GM19452 (cell line): ENCODE measurements at regions not wholly inside any gene's neighbourhood (a gene's known extent, or its start where the extent isn't known, plus 50 kb on each side); places are given as distances from the start of the nearest gene placed in this dataset.

Experiments used
- ATAC-seq: cut with Tn5 transposase; IDR thresholded peaks from one replicate; pipeline ENCODE4 v1.9.1; 2021; ENCODE audit not compliant: unreplicated experiment

DNA sequence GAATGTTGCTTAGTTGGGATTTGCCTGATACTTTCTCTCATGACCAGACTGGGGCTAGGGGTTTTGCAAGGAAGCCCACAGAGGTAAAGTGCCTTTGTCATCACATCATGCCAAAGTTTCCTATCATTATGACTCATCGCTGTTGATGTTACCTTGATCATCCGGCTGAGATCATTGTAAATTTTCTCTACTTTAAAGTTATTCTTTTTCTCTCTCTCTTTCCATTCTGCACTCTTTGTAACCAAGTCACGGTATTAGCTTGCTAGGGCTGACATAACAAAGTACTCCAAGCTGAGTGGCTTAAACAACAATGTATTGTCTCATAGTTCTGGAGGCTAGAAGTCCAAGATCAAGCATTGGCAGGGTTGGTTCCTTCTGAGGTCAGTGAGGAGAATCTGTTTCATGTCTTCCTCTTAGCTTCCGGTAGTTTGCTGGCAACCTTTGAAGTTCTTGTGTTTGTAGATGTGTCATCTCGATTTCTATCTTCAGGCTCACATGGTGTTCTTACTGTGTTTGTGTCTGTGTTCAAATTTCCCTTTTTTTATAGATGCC, 113.0 kb downstream of the DTHD1 start:
- peak; percentile 53 for ATAC-seq

DNA sequence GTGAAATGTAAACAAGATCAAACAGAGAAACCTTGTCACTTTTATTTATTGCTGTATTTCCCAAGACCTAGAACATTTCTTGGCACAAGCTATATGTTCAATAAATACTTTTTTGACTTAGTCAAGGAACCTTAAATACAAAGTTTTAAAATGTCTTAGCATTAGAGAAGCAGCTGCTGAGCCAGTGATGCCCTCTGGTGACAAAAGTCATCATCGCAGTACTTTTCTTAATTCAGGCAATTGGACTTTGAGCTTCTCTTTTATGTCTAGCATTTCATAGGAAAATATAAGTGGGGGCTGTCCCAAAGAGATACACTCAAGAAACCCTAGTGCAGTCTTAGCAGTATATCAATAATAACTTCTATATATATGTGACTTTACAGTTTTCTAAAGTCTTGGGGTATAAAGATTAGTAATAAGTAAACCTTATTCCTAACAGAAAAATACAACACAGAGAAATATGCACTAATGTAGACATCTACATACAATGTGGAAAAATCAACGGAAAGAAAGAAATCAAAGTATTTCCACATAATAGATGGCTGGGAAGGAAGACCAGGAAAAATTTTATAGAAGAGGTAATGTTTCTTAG, 118.4 kb downstream of the DTHD1 start:
- no peak for ATAC-seq

DNA sequence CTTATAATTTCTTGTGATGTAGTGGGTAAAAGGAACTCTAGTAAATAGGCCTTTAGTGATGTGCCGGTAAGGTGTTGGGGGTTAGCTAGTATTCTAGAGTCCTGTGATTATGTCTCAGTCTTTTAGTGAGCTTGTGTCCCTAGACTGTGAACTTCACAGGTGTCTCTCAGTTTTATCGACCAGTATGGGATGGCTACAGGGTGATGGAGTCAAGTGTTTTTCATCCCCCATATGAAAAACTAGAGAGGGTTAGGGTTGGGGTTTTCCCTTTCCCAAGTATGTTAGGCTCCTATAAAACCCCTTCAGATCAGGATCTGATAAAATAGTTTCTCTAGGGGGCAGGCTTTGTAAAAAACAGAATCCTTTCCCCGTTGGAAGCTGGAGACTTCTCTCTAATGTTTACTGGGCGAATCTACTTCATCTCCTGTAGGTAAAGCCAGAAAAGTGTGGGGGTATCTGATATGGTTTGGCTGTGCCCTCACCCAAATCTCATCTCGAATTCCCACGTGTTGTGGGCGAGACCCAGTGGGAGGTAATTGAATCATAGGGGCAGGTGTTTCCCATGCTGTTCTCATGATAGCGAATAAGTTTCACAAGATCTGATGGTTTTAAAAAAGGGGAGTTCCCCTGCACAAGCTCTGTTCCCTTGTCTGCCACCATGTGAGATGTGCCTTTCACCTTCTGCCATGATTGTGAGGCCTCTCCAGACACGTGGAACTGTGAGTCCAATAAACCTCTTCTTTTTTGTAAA, 120.8 kb downstream of the DTHD1 start:
- ATAC-seq, result no peak

DNA sequence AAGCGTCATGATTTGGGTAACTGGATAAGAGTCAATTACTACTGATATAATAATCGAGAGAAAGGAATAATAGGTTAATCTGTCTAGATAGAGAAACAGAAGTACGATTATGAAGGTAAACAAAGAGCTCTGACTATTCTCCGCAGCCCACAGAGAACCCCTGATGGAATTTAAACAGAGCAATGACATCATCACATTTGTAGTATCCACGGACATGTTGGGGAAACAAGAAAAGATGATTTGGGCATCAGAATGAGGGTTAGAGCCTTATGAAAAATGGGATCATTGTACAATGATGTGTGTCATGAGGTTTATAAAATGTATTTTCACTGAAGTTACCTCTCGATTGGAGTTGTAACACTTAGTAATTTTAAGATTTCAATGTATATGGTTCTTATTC, 129.9 kb downstream of the DTHD1 start:
- ATAC-seq, result no peak

DNA sequence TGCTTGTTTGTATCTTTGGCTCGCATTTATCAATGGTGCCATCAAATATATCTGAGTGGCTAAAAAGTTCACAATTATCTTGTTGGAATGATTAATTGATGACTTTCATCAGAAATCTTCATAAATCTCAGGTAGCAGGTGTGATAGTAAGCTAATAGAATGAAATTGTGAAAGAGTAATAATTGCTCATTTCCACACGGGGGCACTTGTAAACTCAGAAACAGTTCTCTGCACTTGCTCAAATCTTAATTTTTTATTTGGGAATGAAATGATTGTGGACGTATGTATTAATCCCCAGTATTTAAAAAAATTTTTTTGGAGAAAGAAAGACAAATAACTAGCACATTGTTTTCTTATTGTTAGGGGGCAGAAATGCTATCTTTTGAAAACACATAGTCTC, 132.8 kb downstream of the DTHD1 start:
- ATAC-seq, result no peak

DNA sequence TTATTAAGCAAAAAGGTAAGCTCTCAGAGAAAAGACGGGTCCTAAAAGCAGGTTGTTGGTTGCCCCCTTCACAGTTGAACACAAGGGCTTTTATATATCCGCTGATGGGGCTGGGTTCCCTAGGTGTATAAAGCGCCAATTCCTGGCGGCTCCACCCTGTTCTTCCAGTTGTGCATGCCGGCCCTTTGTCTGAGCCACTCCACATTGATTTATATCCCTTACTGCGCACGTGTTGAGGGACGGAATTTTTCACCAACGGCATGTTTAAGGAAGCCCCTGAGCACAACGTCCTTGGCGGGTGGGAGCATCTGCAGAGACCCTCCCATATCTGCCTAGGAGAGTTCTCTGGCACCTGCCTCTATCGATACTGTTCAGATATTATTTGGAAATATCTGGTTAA, 135.7 kb downstream of the DTHD1 start:
- no peak for ATAC-seq

DNA sequence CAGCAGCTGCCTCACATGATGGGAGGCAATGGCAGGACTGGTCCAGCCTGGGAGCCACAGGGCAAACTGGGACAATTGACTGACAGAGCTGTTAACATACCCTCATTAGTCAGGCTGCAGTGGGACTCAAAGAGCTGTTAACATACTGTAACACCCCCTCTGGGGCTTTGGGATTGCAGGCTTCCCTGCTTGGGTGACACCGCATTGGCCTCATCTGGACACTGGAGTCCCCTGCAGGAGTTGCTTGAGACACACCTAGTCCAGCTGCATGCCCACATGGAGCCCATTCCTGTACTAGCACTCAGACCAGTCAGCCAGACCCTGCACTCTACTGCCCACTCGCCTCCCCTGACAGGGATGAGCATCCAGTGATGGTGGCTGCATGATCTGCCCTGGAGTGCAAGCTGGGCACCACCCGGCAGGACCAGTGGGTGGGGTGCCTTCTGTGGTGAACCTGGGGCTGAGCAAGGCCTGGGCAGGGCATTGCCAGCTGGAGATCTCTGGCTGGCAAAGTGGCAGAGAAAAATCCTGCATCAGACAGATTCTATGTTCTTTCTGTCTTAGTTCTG, 138.8 kb downstream of the DTHD1 start:
- ATAC-seq, result no peak

DNA sequence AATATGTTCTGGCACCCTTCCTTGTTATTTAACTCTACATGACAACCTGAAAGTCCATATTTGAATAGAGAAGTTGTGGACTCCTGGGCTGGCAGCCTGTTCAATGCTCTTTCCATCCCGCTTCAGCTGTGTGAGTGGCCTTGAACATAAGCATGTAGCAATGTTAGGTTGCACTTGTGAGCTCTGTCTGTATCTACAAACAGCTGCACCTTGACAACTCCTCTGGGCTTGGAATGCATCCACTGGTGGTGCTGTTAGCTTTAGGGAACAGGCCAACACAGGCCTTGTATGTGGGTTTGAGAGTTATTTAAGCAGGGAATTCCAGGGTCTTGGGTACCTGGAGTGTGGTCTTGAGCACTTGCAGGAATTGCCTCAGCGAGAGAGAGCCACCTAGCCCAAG, 141.2 kb downstream of the DTHD1 start:
- no peak for ATAC-seq

DNA sequence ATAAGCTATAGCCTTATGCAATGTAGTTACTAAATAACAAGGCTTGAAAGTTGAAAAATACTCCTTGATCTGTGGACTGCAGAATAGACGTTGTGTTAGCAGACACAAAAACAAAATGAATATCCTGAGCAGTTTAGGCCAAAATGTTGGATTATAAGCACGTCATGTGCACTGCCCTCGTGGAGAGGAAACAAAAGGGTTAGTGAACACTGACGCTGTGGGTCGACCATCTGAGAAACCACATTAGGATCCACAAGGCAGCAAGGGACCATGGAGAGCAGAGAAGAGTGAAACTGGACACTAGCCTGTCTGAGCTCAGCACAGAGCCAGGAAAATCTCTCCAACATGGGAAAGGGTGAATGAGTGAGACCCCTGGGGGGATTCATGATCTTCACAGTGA, 145.3 kb downstream of the DTHD1 start:
- ATAC-seq, result no peak

DNA sequence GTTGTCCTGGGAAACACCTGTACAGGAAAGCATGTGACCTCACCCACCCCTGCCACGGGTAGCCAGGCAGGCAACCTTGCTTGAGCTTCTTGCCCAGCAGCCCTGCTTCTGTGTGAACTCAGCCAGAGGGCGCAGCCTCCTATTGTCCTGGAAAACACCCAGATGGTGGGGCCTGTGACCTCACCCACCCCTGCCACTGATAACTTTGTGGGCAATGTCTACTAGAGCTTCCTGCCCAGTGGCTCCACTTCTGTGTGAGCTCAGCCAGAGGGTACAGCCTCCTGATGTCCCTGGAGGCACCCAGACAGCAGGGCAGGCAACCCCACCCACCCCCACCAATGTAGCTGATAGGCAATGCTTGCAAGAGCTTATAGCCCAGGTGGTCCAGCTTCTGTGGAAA, 146.3 kb downstream of the DTHD1 start:
- no peak for ATAC-seq

DNA sequence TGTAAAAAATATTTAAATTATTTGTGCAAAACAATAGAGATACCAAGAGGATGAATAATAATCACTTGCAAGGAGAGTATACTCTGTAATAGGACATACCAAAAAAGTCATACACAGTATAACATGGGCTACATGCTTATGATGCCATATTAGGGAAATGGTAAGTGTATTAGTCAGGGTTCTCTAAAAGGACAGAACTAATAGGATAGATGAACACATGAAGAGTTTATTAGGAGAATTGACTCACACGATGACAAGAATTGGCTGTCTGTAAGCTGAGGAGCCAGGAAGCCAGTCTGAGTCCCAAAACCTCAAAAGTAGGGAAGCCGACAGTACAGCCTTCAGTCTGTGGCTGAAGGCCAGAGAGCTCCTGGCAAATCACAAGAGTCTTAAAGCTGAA, 151.2 kb downstream of the DTHD1 start:
- ATAC-seq, result no peak

DNA sequence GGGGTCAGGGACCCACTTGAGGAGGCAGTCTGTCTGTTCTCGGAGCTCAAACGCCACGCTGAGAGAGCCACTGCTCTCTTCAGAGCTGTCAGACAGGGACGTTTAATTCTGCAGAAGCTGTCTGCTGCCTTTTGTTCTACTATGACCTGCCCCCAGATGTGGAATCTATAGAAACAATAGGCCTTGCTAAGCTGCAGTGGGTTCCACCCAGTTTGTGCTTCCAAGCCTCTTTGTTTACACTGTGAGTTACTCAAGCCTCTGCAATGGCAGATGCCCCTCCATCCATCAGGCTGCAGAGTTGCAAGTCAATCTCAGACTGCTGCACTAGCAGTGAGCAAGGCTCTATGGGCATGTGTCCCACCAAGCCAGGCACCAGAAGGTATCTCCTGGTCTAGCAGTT, 158.1 kb downstream of the DTHD1 start:
- no peak for ATAC-seq

DNA sequence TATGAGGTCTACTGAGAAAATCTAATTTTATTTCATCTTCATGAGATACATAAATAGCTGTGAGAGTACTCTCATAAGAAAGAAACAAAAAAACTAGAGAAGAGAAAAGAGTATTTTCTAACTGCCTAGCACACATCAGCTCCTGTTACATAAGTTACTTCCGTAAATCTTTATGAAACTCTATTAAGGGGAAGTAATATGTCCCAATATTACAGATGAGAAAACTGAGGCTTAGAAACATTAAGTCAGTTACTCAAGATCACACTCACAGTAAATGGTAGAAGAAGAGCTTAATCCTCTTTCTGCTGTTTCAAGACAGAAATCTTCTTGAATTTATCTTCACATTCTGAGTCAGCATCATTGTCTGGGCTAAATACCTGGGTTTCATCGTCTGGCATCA, 164.1 kb downstream of the DTHD1 start:
- ATAC-seq, result no peak

DNA sequence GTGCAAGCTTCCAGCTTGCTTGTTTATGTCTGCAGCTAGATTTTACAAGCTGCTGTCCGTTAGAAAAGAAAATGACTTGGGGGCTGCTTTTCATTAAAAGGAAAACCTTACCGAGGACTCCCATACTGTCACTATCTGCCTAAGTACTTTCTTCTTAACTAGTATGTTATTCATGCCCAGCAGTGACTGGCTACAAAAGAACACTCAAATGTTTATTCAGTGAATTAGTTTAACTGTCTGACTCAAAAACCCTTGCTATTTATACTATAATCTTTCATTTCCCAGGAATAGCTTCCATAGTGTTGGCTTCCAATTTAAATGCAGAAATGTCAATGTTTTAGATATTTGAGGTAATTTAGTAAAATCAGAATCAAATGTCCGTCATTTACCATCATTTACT, 164.9 kb downstream of the DTHD1 start:
- ATAC-seq, result no peak

DNA sequence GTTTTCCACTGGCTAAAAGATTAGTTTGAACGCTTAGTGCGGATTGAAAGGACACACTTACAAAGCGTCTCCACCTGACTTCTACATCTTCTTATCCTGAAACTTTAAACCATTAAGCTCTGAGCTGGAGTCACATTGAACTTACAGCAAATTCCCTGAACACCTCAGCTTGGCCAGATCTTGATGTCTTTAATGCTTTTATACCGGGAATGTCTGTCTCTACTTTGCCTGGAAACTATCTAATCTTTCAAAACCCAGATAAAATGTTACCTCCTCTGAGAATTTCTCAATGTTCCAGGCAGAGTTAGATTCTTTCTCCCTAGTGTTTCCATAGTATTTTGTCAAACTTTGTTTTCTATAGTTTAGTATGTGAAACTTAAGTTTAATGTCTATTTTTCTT, 179.9 kb downstream of the DTHD1 start:
- no peak for ATAC-seq

DNA sequence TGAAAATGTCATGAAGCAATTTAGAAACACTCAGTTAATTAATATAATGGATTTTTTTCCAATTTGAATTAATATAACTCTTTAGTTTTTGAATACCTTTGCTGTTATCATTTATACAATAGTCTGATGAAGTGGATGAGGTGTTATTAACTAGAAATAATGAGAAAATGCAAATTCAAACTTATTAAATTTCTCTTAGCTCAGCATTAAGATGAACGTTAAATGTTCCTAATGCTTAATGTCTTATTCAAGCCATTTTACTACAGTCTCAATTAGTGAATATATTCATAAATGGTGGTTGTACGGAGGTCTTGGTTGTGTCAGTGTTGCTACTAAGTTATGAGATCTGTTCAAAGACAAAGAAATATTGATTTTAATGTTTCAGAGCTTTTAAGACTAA, 186.3 kb downstream of the DTHD1 start:
- ATAC-seq, result no peak

DNA sequence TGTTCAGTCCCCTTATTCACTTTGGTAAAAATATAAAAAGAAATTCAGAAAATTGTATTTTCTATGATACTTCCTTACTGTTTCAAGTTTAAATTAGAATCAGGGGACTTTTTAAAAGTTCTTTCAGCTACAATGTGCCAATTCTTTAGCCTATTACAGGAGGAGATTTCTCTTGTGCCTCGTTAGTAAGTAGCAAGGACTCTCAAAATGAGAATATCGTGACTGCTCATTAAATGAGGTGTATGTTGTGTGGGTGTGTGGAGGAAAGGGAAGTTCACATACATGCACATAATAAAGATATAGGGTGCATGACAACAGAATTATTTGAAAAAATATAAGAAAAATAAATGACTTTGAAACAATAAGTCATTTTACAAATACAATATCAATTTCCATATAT, 190.5 kb downstream of the DTHD1 start:
- no peak for ATAC-seq

DNA sequence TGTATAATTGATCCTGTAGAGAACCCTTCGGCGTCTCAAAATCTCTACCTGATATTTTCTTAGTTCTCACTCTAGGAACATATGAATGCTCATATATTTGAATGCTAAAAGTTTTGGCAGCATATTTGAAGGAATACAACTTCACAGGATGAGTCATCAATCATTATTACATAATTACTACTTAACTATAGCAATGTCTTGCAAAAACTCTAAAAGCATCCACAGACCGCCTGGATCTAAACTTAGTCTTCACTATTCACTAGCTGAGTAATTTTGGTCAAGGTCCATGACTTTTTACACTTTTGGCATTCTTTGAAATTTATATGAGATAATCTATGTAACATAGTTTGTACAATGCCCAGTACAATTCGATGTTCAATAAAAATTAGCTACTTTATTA, 194.7 kb downstream of the DTHD1 start:
- no peak for ATAC-seq

DNA sequence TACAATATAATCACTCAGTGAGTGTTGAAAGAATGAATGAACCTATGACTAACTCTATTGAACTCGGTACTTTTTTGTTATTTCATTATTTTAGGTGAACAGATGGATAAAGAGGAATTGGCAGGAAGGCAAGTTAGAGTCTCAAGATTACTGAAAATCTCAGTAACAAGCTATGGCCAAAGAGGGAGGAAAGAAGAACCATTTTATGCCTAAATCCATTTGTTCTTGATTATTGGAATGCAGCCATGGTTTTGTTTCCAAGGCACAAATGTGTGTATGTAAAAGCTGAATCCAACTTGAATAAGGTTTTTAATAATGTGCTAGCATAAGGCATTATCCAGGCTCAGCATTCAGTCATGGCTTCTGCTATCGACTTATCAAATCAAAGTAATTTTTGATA, 196.4 kb downstream of the DTHD1 start:
- no peak for ATAC-seq

DNA sequence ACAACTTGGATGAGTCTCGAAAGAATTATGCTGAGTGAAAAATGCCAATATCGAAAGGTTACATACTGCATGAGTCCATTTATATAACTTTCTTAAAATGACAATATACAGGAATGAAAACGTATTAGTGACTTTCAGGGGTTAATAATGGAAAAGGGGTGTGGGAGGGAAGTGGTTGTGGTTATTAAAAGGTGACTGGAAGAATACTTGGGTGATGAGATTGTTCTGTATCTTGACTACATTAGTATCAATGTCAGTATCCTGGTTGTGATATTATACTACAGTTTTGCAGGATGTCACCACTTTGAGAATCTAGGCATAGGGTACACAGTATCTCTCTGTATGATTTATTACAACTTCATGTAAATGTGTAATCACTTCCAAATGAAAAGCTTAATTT, 204.5 kb downstream of the DTHD1 start:
- no peak for ATAC-seq

DNA sequence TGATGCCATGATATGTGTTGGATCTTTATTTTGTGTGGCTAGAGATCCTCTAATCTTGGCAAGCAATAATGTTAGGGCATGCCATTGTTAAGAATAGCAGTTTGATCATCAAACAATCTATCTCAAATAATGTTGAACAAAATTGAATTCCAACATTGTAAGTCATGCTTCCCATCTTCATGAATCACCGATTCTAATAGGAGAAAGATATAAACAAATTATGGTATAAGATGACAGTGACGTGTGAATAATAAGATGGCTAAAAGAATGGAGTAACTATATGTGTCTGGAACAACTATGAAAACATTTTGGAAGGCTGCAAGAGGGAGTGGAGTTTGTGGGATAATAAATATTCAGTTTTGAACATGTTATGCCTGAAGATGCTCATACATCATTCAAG, 208.4 kb downstream of the DTHD1 start:
- no peak for ATAC-seq

DNA sequence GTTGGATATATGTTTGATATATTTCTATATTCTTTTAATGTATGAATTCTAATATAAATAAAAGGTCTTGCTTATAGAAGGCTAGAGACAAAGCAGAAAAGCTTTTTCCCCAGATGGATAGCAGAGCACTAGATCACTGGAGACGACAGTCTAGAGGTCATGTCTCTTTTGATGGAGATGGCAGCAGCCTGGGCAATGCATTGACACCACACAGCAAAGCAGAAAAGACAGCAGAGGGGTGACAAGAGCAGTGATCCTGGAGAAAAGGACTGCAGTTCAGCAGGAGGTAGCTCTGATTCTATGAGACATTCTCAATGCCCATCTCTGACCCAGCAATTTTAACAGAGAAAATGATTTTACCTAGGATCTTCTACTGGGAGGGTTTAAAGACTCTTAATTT, 210.6 kb downstream of the DTHD1 start:
- ATAC-seq, result no peak
